ENCODE measurements at regions not wholly inside any gene's neighbourhood (a gene's known extent, or its start where the extent isn't known, plus 50 kb on each side); places are given as distances from the start of the nearest gene placed in this dataset.

DNA sequence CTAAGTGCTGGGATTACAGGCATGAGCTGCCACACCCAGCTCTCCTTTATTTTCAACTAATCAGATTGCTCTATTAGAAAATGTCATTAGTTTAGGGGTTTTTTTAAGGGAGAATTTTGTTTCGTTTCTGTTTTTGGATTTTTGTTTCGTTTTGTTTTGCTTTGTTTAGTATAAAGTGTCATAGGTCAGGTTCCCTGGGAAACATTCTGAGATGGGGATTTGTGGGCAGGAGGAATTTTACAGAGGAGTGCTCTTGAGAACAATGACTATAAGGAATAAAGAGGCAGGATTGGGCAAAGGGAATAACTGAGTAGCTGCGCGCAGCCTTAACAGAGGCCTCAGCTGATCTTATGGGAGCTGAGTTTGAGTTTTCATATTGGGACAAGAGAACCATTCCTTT, 86.8 kb upstream of the NR2F2 start:
- no peak for TF ChIP-seq KDM1A (IDR thresholded peaks at IDR 0.05; ENCODE audit: borderline replicate concordance, low read length)
- TF ChIP-seq, protein P1, sequence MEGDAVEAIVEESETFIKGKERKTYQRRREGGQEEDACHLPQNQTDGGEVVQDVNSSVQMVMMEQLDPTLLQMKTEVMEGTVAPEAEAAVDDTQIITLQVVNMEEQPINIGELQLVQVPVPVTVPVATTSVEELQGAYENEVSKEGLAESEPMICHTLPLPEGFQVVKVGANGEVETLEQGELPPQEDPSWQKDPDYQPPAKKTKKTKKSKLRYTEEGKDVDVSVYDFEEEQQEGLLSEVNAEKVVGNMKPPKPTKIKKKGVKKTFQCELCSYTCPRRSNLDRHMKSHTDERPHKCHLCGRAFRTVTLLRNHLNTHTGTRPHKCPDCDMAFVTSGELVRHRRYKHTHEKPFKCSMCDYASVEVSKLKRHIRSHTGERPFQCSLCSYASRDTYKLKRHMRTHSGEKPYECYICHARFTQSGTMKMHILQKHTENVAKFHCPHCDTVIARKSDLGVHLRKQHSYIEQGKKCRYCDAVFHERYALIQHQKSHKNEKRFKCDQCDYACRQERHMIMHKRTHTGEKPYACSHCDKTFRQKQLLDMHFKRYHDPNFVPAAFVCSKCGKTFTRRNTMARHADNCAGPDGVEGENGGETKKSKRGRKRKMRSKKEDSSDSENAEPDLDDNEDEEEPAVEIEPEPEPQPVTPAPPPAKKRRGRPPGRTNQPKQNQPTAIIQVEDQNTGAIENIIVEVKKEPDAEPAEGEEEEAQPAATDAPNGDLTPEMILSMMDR (IDR thresholded peaks at IDR 0.05; ENCODE audit: control extremely low read depth in 1 of 3, insufficient read depth in 1 of 3, low read depth in 1 of 3, low read length in 3 of 3): no peak
- TF ChIP-seq SP4 (IDR thresholded peaks at IDR 0.05; ENCODE audit: low read length): no peak
- TF ChIP-seq SIN3A (conservative IDR thresholded peaks at IDR 0.05 in 1 of 2, IDR thresholded peaks at IDR 0.05 in 1 of 2; ENCODE audit: low read depth in 1 of 2, low read length in 2 of 2): no peak
- no peak for TF ChIP-seq TAF1 (IDR thresholded peaks at IDR 0.05; ENCODE audit: low read depth, low read length)
- no peak for TF ChIP-seq POLR2A (IDR thresholded peaks at IDR 0.05; ENCODE audit: control extremely low read depth in 1 of 2, low read depth in 2 of 2, low read length in 2 of 2)
- TF ChIP-seq POLR2AphosphoS5 (IDR thresholded peaks at IDR 0.05; ENCODE audit: low read depth, low read length): no peak
- TF ChIP-seq JUND (IDR thresholded peaks at IDR 0.05; ENCODE audit: low read length): no peak
- TF ChIP-seq, protein P2, sequence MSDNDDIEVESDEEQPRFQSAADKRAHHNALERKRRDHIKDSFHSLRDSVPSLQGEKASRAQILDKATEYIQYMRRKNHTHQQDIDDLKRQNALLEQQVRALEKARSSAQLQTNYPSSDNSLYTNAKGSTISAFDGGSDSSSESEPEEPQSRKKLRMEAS (IDR thresholded peaks at IDR 0.05): no peak
- no peak for TF ChIP-seq MAFK (IDR thresholded peaks at IDR 0.05; ENCODE audit: low read depth, low read length)

All from H1 (cell line).